ENCODE measurements at regions not wholly inside any gene's neighbourhood (a gene's known extent, or its start where the extent isn't known, plus 50 kb on each side); places are given as distances from the start of the nearest gene placed in this dataset.

GRCh38 chr3:134104031-134104430 is 74.3 kb upstream of the SLCO2A1 start:
- BruUV-seq (replicated peaks): no TSS peak
- CTCF ChIA-PET (ENCODE audit: low intra/inter-chr PET ratio, low total read pairs): no interaction called here
- Histone ChIP-seq H3K79me2 (ENCODE audit: insufficient read depth, low read length) (no peaks in the 10 kb centered on the region), H2AFZ (ENCODE audit: low read length) (no peak overlapping the region), H3K9ac (ENCODE audit: insufficient read depth, low read depth, low read length) (no peak overlapping the region), H3K36me3 (replicated peaks in 1 of 2; ENCODE audit: control insufficient read depth in 1 of 2, insufficient read depth in 2 of 2, low read length in 2 of 2) (no peaks in the 10 kb centered on the region), H3K9me3 (ENCODE audit: low read length) (no peaks in the 10 kb centered on the region), H4K20me1 (ENCODE audit: insufficient read depth, low read length) (no peaks in the 10 kb centered on the region), H3K4me3 (replicated peaks in 1 of 3; ENCODE audit: insufficient read depth in 1 of 3, low read depth in 2 of 3, low read length in 3 of 3) (no peak overlapping the region), H3K27ac (ENCODE audit: extremely low read length, insufficient read depth, low read length) (no peak overlapping the region), H3K4me1 (ENCODE audit: insufficient read depth, low read length) (peaks cover 16% of the 10 kb centered on the region), H3K4me2 (ENCODE audit: low read depth, low read length) (no peak overlapping the region), H3K27me3 (ENCODE audit: control insufficient read depth in 1 of 2, insufficient read depth in 2 of 2, low read length in 2 of 2) (no peaks in the 10 kb centered on the region)
- POLR2A ChIA-PET: no interaction called here
- no peak for TF ChIP-seq RORA (CRISPR knock-in tag; IDR thresholded peaks at IDR 0.05)
- TF ChIP-seq FOXP4 (CRISPR knock-in tag; IDR thresholded peaks at IDR 0.05): no peak
- TF ChIP-seq GATAD2A (CRISPR knock-in tag; IDR thresholded peaks at IDR 0.05): no peak
- no peak for TF ChIP-seq ZNF615 (CRISPR knock-in tag; IDR thresholded peaks at IDR 0.05; ENCODE audit: borderline replicate concordance)
- TF ChIP-seq CCDC6 (CRISPR knock-in tag; IDR thresholded peaks at IDR 0.05): no peak
- no peak for TF ChIP-seq MAZ (IDR thresholded peaks at IDR 0.05; ENCODE audit: borderline replicate concordance, low read depth, low read length)
- TF ChIP-seq MAZ (CRISPR knock-in tag; IDR thresholded peaks at IDR 0.05; ENCODE audit: low read depth): no peak
- TF ChIP-seq ZNF687 (CRISPR knock-in tag; IDR thresholded peaks at IDR 0.05): no peak
- TF ChIP-seq NFE2L1 (CRISPR knock-in tag; IDR thresholded peaks at IDR 0.05; ENCODE audit: borderline replicate concordance): no peak
- no peak for TF ChIP-seq ZBTB42 (CRISPR knock-in tag; IDR thresholded peaks at IDR 0.05)
- ATAC-seq (no peak), DNase-seq (ENCODE audit: low spot score) (no peak), FAIRE-seq (no peak)
- 0% methylated on average over 2 of the region's 2 CpGs for WGBS (ENCODE audit: low lambda C conversion rate)
- in situ Hi-C loops (cut with HindIII; ENCODE audit: extremely low pct_ligation_motif_present, low pct_unique_long_range_greater_than_20kb): no loop called here
- intact Hi-C loops (cut with micrococcal nuclease; ENCODE audit: unreplicated experiment): no loop called here
